Adrenal gland (tissue), 5 donors: ENCODE measurements at regions not wholly inside any gene's neighbourhood (a gene's known extent, or its start where the extent isn't known, plus 50 kb on each side); places are given as distances from the start of the nearest gene placed in this dataset.
"Not testable (repeated sequence)": the region's sequence is repeated elsewhere in the genome, so short reads cannot be mapped to it uniquely, and the experiment has no call there.

ENCODE experiments used
- POLR2A ChIP-seq, 2 donors: fragments of 450-650 bp; IDR thresholded peaks; one replicate each; pipeline ENCODE4 v1.6.1; 2017; ENCODE audit warnings: antibody characterized with exemption in 2 of 2, mild to moderate bottlenecking in 2 of 2, moderate library complexity in 1 of 2
- TF ChIP-seq, protein P1 (sequence below), 6 experiments: fragments of 450-650 bp in 4 of 6; fragments of 200-600 bp in 2 of 6; sonication (generic) in 1 of 6; IDR thresholded peaks; 1 replicate in 5 of 6; 2 replicates in 1 of 6; pipeline versions ENCODE4 v1.5.1 to v1.8.0; 2016 to 2021; ENCODE audit warnings: antibody characterized with exemption in 6 of 6, mild to moderate bottlenecking in 2 of 6, moderate library complexity in 1 of 6
- donor health status: DM: no; HTN: no; CAD: no.

- TF ChIP-seq, protein P1, sequence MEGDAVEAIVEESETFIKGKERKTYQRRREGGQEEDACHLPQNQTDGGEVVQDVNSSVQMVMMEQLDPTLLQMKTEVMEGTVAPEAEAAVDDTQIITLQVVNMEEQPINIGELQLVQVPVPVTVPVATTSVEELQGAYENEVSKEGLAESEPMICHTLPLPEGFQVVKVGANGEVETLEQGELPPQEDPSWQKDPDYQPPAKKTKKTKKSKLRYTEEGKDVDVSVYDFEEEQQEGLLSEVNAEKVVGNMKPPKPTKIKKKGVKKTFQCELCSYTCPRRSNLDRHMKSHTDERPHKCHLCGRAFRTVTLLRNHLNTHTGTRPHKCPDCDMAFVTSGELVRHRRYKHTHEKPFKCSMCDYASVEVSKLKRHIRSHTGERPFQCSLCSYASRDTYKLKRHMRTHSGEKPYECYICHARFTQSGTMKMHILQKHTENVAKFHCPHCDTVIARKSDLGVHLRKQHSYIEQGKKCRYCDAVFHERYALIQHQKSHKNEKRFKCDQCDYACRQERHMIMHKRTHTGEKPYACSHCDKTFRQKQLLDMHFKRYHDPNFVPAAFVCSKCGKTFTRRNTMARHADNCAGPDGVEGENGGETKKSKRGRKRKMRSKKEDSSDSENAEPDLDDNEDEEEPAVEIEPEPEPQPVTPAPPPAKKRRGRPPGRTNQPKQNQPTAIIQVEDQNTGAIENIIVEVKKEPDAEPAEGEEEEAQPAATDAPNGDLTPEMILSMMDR (IDR thresholded peaks at IDR 0.05) = not testable (repeated sequence)
- not testable (repeated sequence) for TF ChIP-seq POLR2A (IDR thresholded peaks at IDR 0.05)
Observed at GRCh38 chr1:206297145-206298031, 94.0 kb downstream of the SRGAP2 start.
